ENCODE measurements at regions not wholly inside any gene's neighbourhood (a gene's known extent, or its start where the extent isn't known, plus 50 kb on each side); places are given as distances from the start of the nearest gene placed in this dataset.

DNA sequence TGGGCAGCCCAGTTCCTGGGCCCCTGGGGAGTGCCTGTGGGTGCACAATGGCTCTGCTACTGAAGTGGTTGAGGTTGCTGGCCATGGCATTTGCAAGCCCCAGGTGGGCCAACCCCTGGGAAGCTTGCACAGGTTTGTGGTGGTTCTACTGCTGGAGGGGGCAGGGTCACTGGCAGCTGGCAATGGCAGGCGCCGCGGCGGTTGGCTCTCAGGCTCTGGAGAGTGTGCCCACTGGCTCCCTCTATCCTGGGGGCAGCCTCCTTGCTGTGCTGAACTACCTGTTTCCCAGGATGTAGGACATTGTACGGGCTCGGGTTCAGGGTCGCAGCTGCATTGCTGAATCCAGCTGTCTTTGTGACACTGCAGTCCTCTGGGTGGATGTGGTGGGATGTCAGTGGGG is 180.2 kb upstream of the HES1 start:
- peaks cover 0 to 15% (median 7%) of the 10 kb centered on the region in 4 experiments; a peak in 4 of 7 replicates for H3K27me3 ChIP-seq (replicated peaks in 1 of 4; ENCODE audit: control insufficient read depth in 3 of 4, extremely low read depth in 1 of 4, insufficient read depth in 3 of 4, low read length in 3 of 4)
- CTCF ChIA-PET (ENCODE audit: partially characterized antibody): interaction anchor here (0.6 to 1.7 kb wide), 3 partner anchors 9 to 491 kb away, joined by 3 to 5 read pairs (median 3); no protein-coding TSS in a partner anchor
- peaks cover 6 to 7% of the 10 kb centered on the region in 2 experiments; a peak in 2 of 4 replicates for H3K9me3 ChIP-seq (ENCODE audit: insufficient read depth in 2 of 2, low read depth in 1 of 2, low read length in 1 of 2)
- H2AFZ ChIP-seq (ENCODE audit: low read length): no peak overlapping the region
- no peak overlapping the region for H2BK15ac ChIP-seq (ENCODE audit: low read length)
- no peak overlapping the region for H2BK12ac ChIP-seq (ENCODE audit: low read depth, low read length)
- H2AK5ac ChIP-seq (ENCODE audit: low read depth, low read length): no peak overlapping the region
- H3K23me2 ChIP-seq (ENCODE audit: low read depth, low read length): no peaks in the 10 kb centered on the region
- POLR2A ChIA-PET (ENCODE audit: partially characterized antibody): no interaction called here
- H3K14ac ChIP-seq (ENCODE audit: insufficient read length): no peak overlapping the region
- peaks cover 0 to 3% (median 0%) of the 10 kb centered on the region in 4 experiments; a peak in 2 of 7 replicates for H3K4me1 ChIP-seq (replicated peaks in 1 of 4; ENCODE audit: control insufficient read depth in 3 of 4, insufficient read depth in 4 of 4, low read length in 3 of 4)
- FAIRE-seq (no peak), DNase-seq (ENCODE audit: low read depth in 1 of 2, low spot score in 2 of 2) (no peak)
- no peak overlapping the region for H4K5ac ChIP-seq (ENCODE audit: insufficient read length, low read depth, low read length)
- no peak overlapping the region for H3K18ac ChIP-seq (ENCODE audit: extremely low read depth, low read length)
- H3K79me2 ChIP-seq (ENCODE audit: control insufficient read depth in 1 of 2, insufficient read depth in 2 of 2, low read length in 2 of 2): no peaks in the 10 kb centered on the region
- no peak overlapping the region for H3K23ac ChIP-seq (ENCODE audit: insufficient read length)
- TF ChIP-seq EZH2 (IDR thresholded peaks at IDR 0.05; ENCODE audit: low read depth, low read length, severe bottlenecking) (no peak), TAF1 (IDR thresholded peaks at IDR 0.05; ENCODE audit: low read depth, low read length) (no peak), EP300 (IDR thresholded peaks at IDR 0.05; ENCODE audit: borderline replicate concordance in 1 of 2, low read depth in 2 of 2, low read length in 2 of 2) (no peak), RBBP5 (IDR thresholded peaks at IDR 0.05; ENCODE audit: borderline replicate concordance, low read depth, low read length) (no peak), JUN (IDR thresholded peaks at IDR 0.05; ENCODE audit: low read depth, low read length) (no peak), RAD21 (IDR thresholded peaks at IDR 0.05 in 1 of 2, conservative IDR thresholded peaks at IDR 0.05 in 1 of 2; ENCODE audit: low read depth in 2 of 2, low read length in 2 of 2) (no peak), TAF7 (optimal IDR thresholded peaks at IDR 0.05; ENCODE audit: borderline replicate concordance, low read depth, low read length) (no peak), FOSL1 (IDR thresholded peaks at IDR 0.05; ENCODE audit: insufficient read depth, low read depth, low read length) (no peak)
- no peak overlapping the region for H3K4ac ChIP-seq (replicated peaks; ENCODE audit: insufficient read length, low read depth, low read length)
- H4K8ac ChIP-seq (ENCODE audit: extremely low read depth, insufficient read depth, low read length): no peak overlapping the region; the same call in 1 of the 2 replicates
- H2BK20ac ChIP-seq (ENCODE audit: low read length): no peak overlapping the region
- H3K36me3 ChIP-seq (ENCODE audit: control insufficient read depth in 2 of 4, insufficient read depth in 4 of 4, low read length in 3 of 4): no peaks in the 10 kb centered on the region; a peak in 1 of 8 replicates
- H3K4me2 ChIP-seq (ENCODE audit: insufficient read depth in 1 of 2, low read depth in 2 of 2, low read length in 2 of 2): no peak overlapping the region
- 93% methylated on average over 7 of the region's 7 CpGs; no CpG with 5 or more reads in 1 of the 2 experiments for WGBS, 2 experiments (ENCODE audit: extremely low coverage in 1 of 2, insufficient coverage in 1 of 2, insufficient read length in 1 of 2, insufficient replicate concordance in 2 of 2, low coverage in 1 of 2, low lambda C conversion rate in 2 of 2, missing lambda C conversion rate in 1 of 2)
- no peak overlapping the region for H3K9ac ChIP-seq (replicated peaks in 1 of 4; ENCODE audit: extremely low read depth in 1 of 4, low read depth in 3 of 4, low read length in 3 of 4)
- no peak overlapping the region for H2BK120ac ChIP-seq (replicated peaks; ENCODE audit: low read depth, low read length)
- no peak overlapping the region for H3K27ac ChIP-seq (ENCODE audit: low read depth, low read length)
- no peak overlapping the region for H3K56ac ChIP-seq (replicated peaks; ENCODE audit: insufficient read length, low read depth, low read length)
- no peak overlapping the region for H3K4me3 ChIP-seq (ENCODE audit: extremely low read depth in 1 of 4, insufficient read depth in 2 of 4, low read depth in 3 of 4, low read length in 4 of 4)
- no peaks in the 10 kb centered on the region for H3K79me1 ChIP-seq (ENCODE audit: low read depth, low read length)
- H2BK5ac ChIP-seq (ENCODE audit: low read depth, low read length): no peak overlapping the region
- no peaks in the 10 kb centered on the region for H4K20me1 ChIP-seq (replicated peaks in 1 of 2; ENCODE audit: control insufficient read depth in 1 of 2, insufficient read depth in 2 of 2, low read length in 2 of 2)
- no peak overlapping the region for H4K91ac ChIP-seq (replicated peaks; ENCODE audit: insufficient read length, low read length)

Data from H1 (cell line).